Loucy (cell line): ENCODE measurements at regions not wholly inside any gene's neighbourhood (a gene's known extent, or its start where the extent isn't known, plus 50 kb on each side); places are given as distances from the start of the nearest gene placed in this dataset.

Experiments used
- CTCF ChIP-seq: fragments of 200-600 bp; sonication (generic); conservative IDR thresholded peaks from 2 replicates; pipeline ENCODE4 v1.5.1; 2014; ENCODE audit warnings: mild to moderate bottlenecking, antibody characterized with exemption, low read length
- EZH2phosphoT487 ChIP-seq: fragments of 200-600 bp; IDR thresholded peaks from 2 replicates; pipeline ENCODE4 v1.6.1; 2018; ENCODE audit warnings: antibody characterized with exemption, mild to moderate bottlenecking, moderate library complexity, borderline replicate concordance

- TF ChIP-seq CTCF (no peak), EZH2phosphoT487 (no peak)
Measured at GRCh38 chr17:53629188-53629587, 193.5 kb upstream of the KIF2B start.
